Nephron (organoid): ENCODE measurements at regions not wholly inside any gene's neighbourhood (a gene's known extent, or its start where the extent isn't known, plus 50 kb on each side); places are given as distances from the start of the nearest gene placed in this dataset.

Experiments used
- H3K27ac Mint-ChIP-seq, 3 experiments: 2 replicates each; pipeline ENCODE4 v1.8.0; 2020; ENCODE audit warnings: mixed read lengths in 3 of 3, mild to moderate bottlenecking in 2 of 3, moderate library complexity in 1 of 3
- H3K27me3 Mint-ChIP-seq: 2 replicates; pipeline ENCODE4 v1.8.0; 2021; ENCODE audit warnings: low read depth, mild to moderate bottlenecking, moderate library complexity, mixed read lengths
- H3K36me3 Mint-ChIP-seq: 2 replicates; pipeline ENCODE4 v1.8.0; 2020; ENCODE audit warnings: low read depth, mixed read lengths
- H3K4me1 Mint-ChIP-seq: 2 replicates; pipeline ENCODE4 v1.8.0; 2020; ENCODE audit warnings: mixed read lengths
- H3K4me3 Mint-ChIP-seq, 3 experiments: 2 replicates each; pipeline ENCODE4 v1.8.0; 2020; ENCODE audit warnings: mild to moderate bottlenecking in 3 of 3, mixed read lengths in 3 of 3, moderate library complexity in 2 of 3
- H3K9me3 Mint-ChIP-seq: 2 replicates; pipeline ENCODE4 v1.8.0; 2020; ENCODE audit warnings: mixed read lengths
- TF ChIP-seq, protein P1 (sequence below), 3 experiments: fragments of 200-600 bp; sonication (generic); IDR thresholded peaks; one replicate each; pipeline ENCODE4 v1.5.0; 2021; ENCODE audit warnings: antibody characterized with exemption in 3 of 3; ENCODE audit not compliant: unreplicated experiment in 3 of 3

- Mint-ChIP-seq H3K4me3 (no peak overlapping the region), H3K27me3 (no peaks in the 10 kb centered on the region), H3K27ac (peak overlapping the region; percentile 70 to 95 (median 90)), H3K4me1 (no peaks in the 10 kb centered on the region), H3K36me3 (no peaks in the 10 kb centered on the region), H3K9me3 (no peaks in the 10 kb centered on the region)
- TF ChIP-seq, protein P1, sequence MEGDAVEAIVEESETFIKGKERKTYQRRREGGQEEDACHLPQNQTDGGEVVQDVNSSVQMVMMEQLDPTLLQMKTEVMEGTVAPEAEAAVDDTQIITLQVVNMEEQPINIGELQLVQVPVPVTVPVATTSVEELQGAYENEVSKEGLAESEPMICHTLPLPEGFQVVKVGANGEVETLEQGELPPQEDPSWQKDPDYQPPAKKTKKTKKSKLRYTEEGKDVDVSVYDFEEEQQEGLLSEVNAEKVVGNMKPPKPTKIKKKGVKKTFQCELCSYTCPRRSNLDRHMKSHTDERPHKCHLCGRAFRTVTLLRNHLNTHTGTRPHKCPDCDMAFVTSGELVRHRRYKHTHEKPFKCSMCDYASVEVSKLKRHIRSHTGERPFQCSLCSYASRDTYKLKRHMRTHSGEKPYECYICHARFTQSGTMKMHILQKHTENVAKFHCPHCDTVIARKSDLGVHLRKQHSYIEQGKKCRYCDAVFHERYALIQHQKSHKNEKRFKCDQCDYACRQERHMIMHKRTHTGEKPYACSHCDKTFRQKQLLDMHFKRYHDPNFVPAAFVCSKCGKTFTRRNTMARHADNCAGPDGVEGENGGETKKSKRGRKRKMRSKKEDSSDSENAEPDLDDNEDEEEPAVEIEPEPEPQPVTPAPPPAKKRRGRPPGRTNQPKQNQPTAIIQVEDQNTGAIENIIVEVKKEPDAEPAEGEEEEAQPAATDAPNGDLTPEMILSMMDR (IDR thresholded peaks at IDR 0.05; ENCODE audit: unreplicated experiment in 3 of 3): no peak
Measured at GRCh38 chr4:133647206-133647605, 498.1 kb downstream of the PCDH10 start.

GRCh38 chr4:133641191-133641590, 492.1 kb downstream of the PCDH10 start:
- H3K27ac Mint-ChIP-seq: peak overlapping the region; percentile 47 to 93 (median 58)
- H3K4me1 Mint-ChIP-seq: peaks cover 6% of the 10 kb centered on the region
- no peaks in the 10 kb centered on the region for H3K9me3 Mint-ChIP-seq
- no peak overlapping the region for H3K4me3 Mint-ChIP-seq
- no peaks in the 10 kb centered on the region for H3K36me3 Mint-ChIP-seq
- H3K27me3 Mint-ChIP-seq: no peaks in the 10 kb centered on the region
- TF ChIP-seq, protein P1 (IDR thresholded peaks at IDR 0.05; ENCODE audit: unreplicated experiment in 3 of 3): no peak

GRCh38 chr4:133638751-133639150, 489.7 kb downstream of the PCDH10 start:
- no peak overlapping the region for H3K4me3 Mint-ChIP-seq
- no peaks in the 10 kb centered on the region for H3K27me3 Mint-ChIP-seq
- no peaks in the 10 kb centered on the region for H3K36me3 Mint-ChIP-seq
- H3K27ac Mint-ChIP-seq: peak overlapping the region; percentile 20 to 89 (median 69)
- H3K9me3 Mint-ChIP-seq: no peaks in the 10 kb centered on the region
- TF ChIP-seq, protein P1 (IDR thresholded peaks at IDR 0.05; ENCODE audit: unreplicated experiment in 3 of 3): no peak
- peaks cover 6% of the 10 kb centered on the region for H3K4me1 Mint-ChIP-seq

- H3K27ac Mint-ChIP-seq: no peak overlapping the region
- no peaks in the 10 kb centered on the region for H3K9me3 Mint-ChIP-seq
- TF ChIP-seq, protein P1 (IDR thresholded peaks at IDR 0.05; ENCODE audit: unreplicated experiment in 3 of 3): no peak
Measured at GRCh38 chr4:133637161-133637560, 488.1 kb downstream of the PCDH10 start.

DNA sequence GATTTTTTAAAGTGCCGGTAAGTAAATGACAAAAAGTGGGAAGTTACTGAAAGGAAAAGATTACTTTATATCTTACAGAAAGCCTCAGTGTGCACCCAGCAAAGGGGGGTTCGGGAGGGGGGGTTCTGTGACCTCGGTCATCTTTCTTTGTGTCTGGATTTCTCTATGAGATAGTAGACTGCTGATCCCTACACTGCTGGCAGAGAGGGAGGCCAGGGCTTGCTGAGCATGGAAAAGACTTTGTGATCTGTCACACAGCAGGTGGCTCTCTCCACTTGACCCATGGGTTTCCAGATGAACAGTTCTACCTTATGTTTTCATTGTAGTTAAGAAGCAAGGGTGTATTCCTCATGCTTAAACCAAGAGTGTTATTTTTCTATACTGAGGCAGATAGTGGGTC, 475.6 kb downstream of the PCDH10 start:
- Mint-ChIP-seq H3K27ac (peak overlapping the region in 2 of 3 experiments; percentile 38 to 72), H3K27me3 (no peaks in the 10 kb centered on the region), H3K9me3 (peaks cover 3% of the 10 kb centered on the region), H3K36me3 (no peaks in the 10 kb centered on the region), H3K4me3 (no peak overlapping the region), H3K4me1 (peaks cover 7% of the 10 kb centered on the region)
- TF ChIP-seq, protein P1 (IDR thresholded peaks at IDR 0.05; ENCODE audit: unreplicated experiment in 3 of 3): no peak

More at GRCh38 chr4:133637161-133637560, 488.1 kb downstream of the PCDH10 start:
- H3K4me1 Mint-ChIP-seq: peaks cover 6% of the 10 kb centered on the region
- no peaks in the 10 kb centered on the region for H3K36me3 Mint-ChIP-seq
- no peak overlapping the region for H3K4me3 Mint-ChIP-seq
- H3K27me3 Mint-ChIP-seq: no peaks in the 10 kb centered on the region

DNA sequence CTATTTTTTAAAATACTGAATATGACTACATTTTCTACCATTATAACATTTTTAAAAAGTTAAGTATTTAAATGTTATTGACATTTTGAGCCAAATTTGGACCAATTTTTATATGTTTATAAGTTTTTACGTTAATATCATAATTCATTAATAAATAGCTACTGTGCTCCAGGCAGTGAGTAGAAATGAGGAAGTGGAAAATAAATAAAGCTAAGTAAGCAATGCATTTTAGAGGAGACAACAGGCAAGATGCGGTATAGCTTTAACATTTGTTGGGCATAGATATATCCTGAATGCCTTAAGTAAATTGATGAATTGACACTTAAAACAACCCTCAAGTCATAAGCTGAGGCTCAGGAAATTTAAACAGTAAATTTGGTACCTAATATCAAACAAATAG, 474.8 kb downstream of the PCDH10 start:
- no peak overlapping the region for H3K27ac Mint-ChIP-seq
- TF ChIP-seq, protein P1 (IDR thresholded peaks at IDR 0.05; ENCODE audit: unreplicated experiment in 3 of 3): no peak
- no peaks in the 10 kb centered on the region for H3K9me3 Mint-ChIP-seq
- peaks cover 8% of the 10 kb centered on the region for H3K4me1 Mint-ChIP-seq
- no peaks in the 10 kb centered on the region for H3K27me3 Mint-ChIP-seq
- no peak overlapping the region for H3K4me3 Mint-ChIP-seq
- H3K36me3 Mint-ChIP-seq: no peaks in the 10 kb centered on the region
